H9 (cell line): ENCODE measurements at regions not wholly inside any gene's neighbourhood (a gene's known extent, or its start where the extent isn't known, plus 50 kb on each side); places are given as distances from the start of the nearest gene placed in this dataset.

Source experiments
- DNase-seq: peaks from one replicate; pipeline ENCODE4 v3.0.0-alpha.2; 2017
- H2AFZ ChIP-seq: one replicate; pipeline ENCODE4 v1.6.1; 2013; ENCODE audit warnings: mild to moderate bottlenecking, low read length, control low read depth, moderate library complexity
- H2AK5ac ChIP-seq: 2 replicates; pipeline ENCODE4 v1.6.1; 2013; ENCODE audit warnings: low read length, control low read depth, mixed read lengths; ENCODE audit not compliant: insufficient read length
- H2BK120ac ChIP-seq: one replicate; pipeline ENCODE4 v1.6.1; 2013; ENCODE audit warnings: low read depth, mild to moderate bottlenecking, low read length, control low read depth, inconsistent platforms; ENCODE audit not compliant: poor library complexity, severe bottlenecking
- H2BK12ac ChIP-seq: 2 replicates; pipeline ENCODE4 v1.6.1; 2013; ENCODE audit warnings: low read length, control low read depth, mixed read lengths, low read depth; ENCODE audit not compliant: insufficient read length
- H2BK15ac ChIP-seq: 2 replicates; pipeline ENCODE4 v1.6.1; 2013; ENCODE audit warnings: low read depth, low read length, control low read depth
- H2BK20ac ChIP-seq: one replicate; pipeline ENCODE4 v1.6.1; 2013; ENCODE audit warnings: low read depth, mild to moderate bottlenecking, low read length, control low read depth, inconsistent platforms; ENCODE audit not compliant: poor library complexity, severe bottlenecking
- H2BK5ac ChIP-seq: 2 replicates; pipeline ENCODE4 v1.6.1; 2013; ENCODE audit warnings: low read length, control low read depth, mixed read lengths; ENCODE audit not compliant: insufficient read length
- H3K14ac ChIP-seq: 2 replicates; pipeline ENCODE4 v1.6.1; 2013; ENCODE audit warnings: low read length, control low read depth; ENCODE audit not compliant: insufficient read depth
- H3K18ac ChIP-seq: 2 replicates; pipeline ENCODE4 v1.6.1; 2013; ENCODE audit warnings: low read depth, mild to moderate bottlenecking, mixed read lengths, low read length, control low read depth; ENCODE audit not compliant: insufficient read length
- H3K23ac ChIP-seq: 2 replicates; pipeline ENCODE4 v1.6.1; 2013; ENCODE audit warnings: low read length, control low read depth, mixed read lengths, low read depth; ENCODE audit not compliant: insufficient read length
- H3K23me2 ChIP-seq: 2 replicates; pipeline ENCODE4 v1.6.1; 2013; ENCODE audit warnings: low read depth, mild to moderate bottlenecking, mixed read lengths, low read length, control low read depth; ENCODE audit not compliant: insufficient read length, poor library complexity, severe bottlenecking
- H3K27ac ChIP-seq: 2 replicates; pipeline ENCODE4 v1.5.1; 2013; ENCODE audit warnings: low read length, control low read depth, mixed read lengths, low read depth; ENCODE audit not compliant: insufficient read length
- H3K27me3 ChIP-seq: 2 replicates; pipeline ENCODE4 v1.6.1; 2013; ENCODE audit warnings: low read length, control low read depth, inconsistent platforms; ENCODE audit not compliant: insufficient read depth
- H3K4ac ChIP-seq: 2 replicates; pipeline ENCODE4 v1.6.1; 2013; ENCODE audit warnings: low read depth, mild to moderate bottlenecking, control low read depth, inconsistent platforms, low read length, moderate library complexity
- H3K4me1 ChIP-seq: 2 replicates; pipeline ENCODE4 v1.6.1; 2013; ENCODE audit warnings: low read length, control low read depth, inconsistent platforms; ENCODE audit not compliant: insufficient read depth
- H3K4me2 ChIP-seq: 2 replicates; pipeline ENCODE4 v1.6.1; 2013; ENCODE audit warnings: low read length, control low read depth, mixed read lengths; ENCODE audit not compliant: insufficient read length, insufficient read depth
- H3K56ac ChIP-seq: 2 replicates; pipeline ENCODE4 v1.6.1; 2013; ENCODE audit warnings: low read depth, mild to moderate bottlenecking, mixed read lengths, low read length, control low read depth; ENCODE audit not compliant: insufficient read length
- H3K79me1 ChIP-seq: 2 replicates; pipeline ENCODE4 v1.6.1; 2013; ENCODE audit warnings: low read depth, mild to moderate bottlenecking, moderate library complexity, low read length, control low read depth, inconsistent platforms; ENCODE audit not compliant: insufficient read depth, poor library complexity, severe bottlenecking
- H3K79me2 ChIP-seq: 2 replicates; pipeline ENCODE4 v1.6.1; 2013; ENCODE audit warnings: low read length, control low read depth, inconsistent platforms; ENCODE audit not compliant: insufficient read depth
- H3K9ac ChIP-seq: 2 replicates; pipeline ENCODE4 v1.6.1; 2013; ENCODE audit warnings: low read length, control low read depth, mixed read lengths; ENCODE audit not compliant: insufficient read length; ENCODE audit errors: extremely low read depth
- H3K9me3 ChIP-seq: one replicate; pipeline ENCODE4 v1.6.1; 2013; ENCODE audit warnings: low read depth, low read length, inconsistent platforms; ENCODE audit not compliant: control insufficient read depth
- H3T11ph ChIP-seq: one replicate; pipeline ENCODE4 v1.6.1; 2013; ENCODE audit warnings: mild to moderate bottlenecking, low read length, control low read depth, inconsistent platforms
- H4K20me1 ChIP-seq: one replicate; pipeline ENCODE4 v1.6.1; 2013; ENCODE audit not compliant: control insufficient read depth, insufficient read length, insufficient read depth
- H4K5ac ChIP-seq: 2 replicates; pipeline ENCODE4 v1.6.1; 2013; ENCODE audit warnings: low read depth, mild to moderate bottlenecking, mixed read lengths, low read length, control low read depth; ENCODE audit not compliant: insufficient read length
- H4K8ac ChIP-seq: replicated peaks from 2 replicates; pipeline ENCODE4 v1.6.1; 2013; ENCODE audit warnings: low read length, control low read depth, mixed read lengths, low read depth; ENCODE audit not compliant: insufficient read length
- H4K91ac ChIP-seq: 2 replicates; pipeline ENCODE4 v1.6.1; 2013; ENCODE audit warnings: low read depth, mild to moderate bottlenecking, moderate library complexity, mixed read lengths, low read length, control low read depth; ENCODE audit not compliant: insufficient read length
- H3K27ac Mint-ChIP-seq, 3 experiments: 2 replicates in 2 of 3; 3 replicates in 1 of 3; pipeline ENCODE4 v1.8.0; 2020 to 2021; ENCODE audit warnings: mixed read lengths in 3 of 3, mild to moderate bottlenecking in 1 of 3, moderate library complexity in 1 of 3
- H3K27me3 Mint-ChIP-seq: 2 replicates; pipeline ENCODE4 v1.8.0; 2021; ENCODE audit warnings: low read depth, mild to moderate bottlenecking, moderate library complexity, mixed read lengths
- H3K36me3 Mint-ChIP-seq, 3 experiments: 2 replicates in 2 of 3; 3 replicates in 1 of 3; pipeline ENCODE4 v1.8.0; 2020 to 2021; ENCODE audit warnings: low read depth in 3 of 3, mixed read lengths in 3 of 3; ENCODE audit not compliant: insufficient read depth in 1 of 3
- H3K4me1 Mint-ChIP-seq, 2 experiments: 2 replicates each; pipeline ENCODE4 v1.8.0; 2020; ENCODE audit warnings: mixed read lengths in 2 of 2
- H3K4me3 Mint-ChIP-seq, 2 experiments: 2 replicates in 1 of 2; 3 replicates in 1 of 2; pipeline ENCODE4 v1.8.0; 2020 to 2021; ENCODE audit warnings: mild to moderate bottlenecking in 2 of 2, mixed read lengths in 2 of 2, moderate library complexity in 1 of 2
- H3K9me3 Mint-ChIP-seq, 2 experiments: 2 replicates in 1 of 2; 3 replicates in 1 of 2; pipeline ENCODE4 v1.8.0; 2020; ENCODE audit warnings: mild to moderate bottlenecking in 2 of 2, mixed read lengths in 2 of 2, moderate library complexity in 1 of 2
- WGBS: extraction: QIAGEN DNeasy Blood & Tissue Kit; methylation state at CpG from one replicate; pipeline ENCODE4 v1.1.7; 2013; ENCODE audit warnings: missing lambda C conversion rate, low lambda C conversion rate, mixed read lengths; ENCODE audit not compliant: insufficient read length; ENCODE audit errors: extremely low coverage; 5-methylcytosine and 5-hydroxymethylcytosine counted together
- TF ChIP-seq, protein P1 (sequence below): fragments of 200-600 bp; sonication (generic); conservative IDR thresholded peaks from 3 replicates; pipeline ENCODE4 v1.8.0; 2021; ENCODE audit warnings: antibody characterized with exemption, mild to moderate bottlenecking

DNA sequence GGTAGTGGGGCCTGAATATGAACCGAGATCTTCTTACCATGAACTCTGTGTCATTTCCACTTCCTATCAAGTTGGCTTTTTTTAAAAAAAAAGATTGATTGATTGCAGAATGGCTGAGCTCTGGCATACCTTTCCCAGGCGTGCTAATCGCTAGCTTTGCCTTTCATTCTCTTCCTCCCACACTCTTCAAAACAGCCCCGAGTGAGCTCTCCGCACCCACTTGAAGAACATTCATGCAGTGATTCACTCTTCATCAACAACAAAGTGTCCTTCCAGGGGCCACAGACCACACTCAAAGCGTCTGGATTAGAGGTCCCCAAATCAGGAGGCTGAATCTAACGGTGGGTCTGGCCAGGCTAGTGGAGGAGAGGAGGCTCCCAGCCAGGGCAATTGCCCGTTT lies 96.3 kb upstream of the GALNT2 start:
- H3K4me3 Mint-ChIP-seq = no peak overlapping the region

More for the DNA sequence above, 96.3 kb upstream of the GALNT2 start:
- Histone ChIP-seq H4K20me1 (no peaks in the 10 kb centered on the region), H3K23ac (no peak overlapping the region), H4K8ac (no peak overlapping the region), H3K56ac (no peak overlapping the region), H3K9me3 (no peaks in the 10 kb centered on the region), H2BK120ac (no peak overlapping the region), H2BK20ac (no peak overlapping the region), H3K4ac (no peak overlapping the region), H3K27me3 (no peaks in the 10 kb centered on the region), H3K14ac (no peak overlapping the region; the same call in 1 of the 2 replicates), H2AK5ac (no peak overlapping the region), H3K27ac (no peak overlapping the region), H2BK5ac (no peak overlapping the region), H3K79me1 (no peaks in the 10 kb centered on the region), H3K23me2 (no peaks in the 10 kb centered on the region), H4K5ac (no peak overlapping the region), H3K79me2 (no peaks in the 10 kb centered on the region), H2BK12ac (no peak overlapping the region), H2BK15ac (no peak overlapping the region), H3K4me2 (no peak overlapping the region), H3T11ph (no peak overlapping the region), H3K9ac (no peak overlapping the region), H3K4me1 (no peaks in the 10 kb centered on the region), H4K91ac (no peak overlapping the region), H2AFZ (no peak overlapping the region), H3K18ac (no peak overlapping the region)
- Mint-ChIP-seq H3K9me3 (peaks cover 5 to 6% of the 10 kb centered on the region in 2 experiments), H3K27ac (no peak overlapping the region), H3K36me3 (peaks cover 3 to 12% (median 4%) of the 10 kb centered on the region in 3 experiments; a peak in 4 of 7 replicates), H3K27me3 (no peaks in the 10 kb centered on the region), H3K4me1 (no peaks in the 10 kb centered on the region)
- WGBS = no CpG with 5 or more reads among the region's 8 CpGs
- TF ChIP-seq, protein P1, sequence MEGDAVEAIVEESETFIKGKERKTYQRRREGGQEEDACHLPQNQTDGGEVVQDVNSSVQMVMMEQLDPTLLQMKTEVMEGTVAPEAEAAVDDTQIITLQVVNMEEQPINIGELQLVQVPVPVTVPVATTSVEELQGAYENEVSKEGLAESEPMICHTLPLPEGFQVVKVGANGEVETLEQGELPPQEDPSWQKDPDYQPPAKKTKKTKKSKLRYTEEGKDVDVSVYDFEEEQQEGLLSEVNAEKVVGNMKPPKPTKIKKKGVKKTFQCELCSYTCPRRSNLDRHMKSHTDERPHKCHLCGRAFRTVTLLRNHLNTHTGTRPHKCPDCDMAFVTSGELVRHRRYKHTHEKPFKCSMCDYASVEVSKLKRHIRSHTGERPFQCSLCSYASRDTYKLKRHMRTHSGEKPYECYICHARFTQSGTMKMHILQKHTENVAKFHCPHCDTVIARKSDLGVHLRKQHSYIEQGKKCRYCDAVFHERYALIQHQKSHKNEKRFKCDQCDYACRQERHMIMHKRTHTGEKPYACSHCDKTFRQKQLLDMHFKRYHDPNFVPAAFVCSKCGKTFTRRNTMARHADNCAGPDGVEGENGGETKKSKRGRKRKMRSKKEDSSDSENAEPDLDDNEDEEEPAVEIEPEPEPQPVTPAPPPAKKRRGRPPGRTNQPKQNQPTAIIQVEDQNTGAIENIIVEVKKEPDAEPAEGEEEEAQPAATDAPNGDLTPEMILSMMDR = no peak
- no peak for DNase-seq
